ENCODE measurements at regions not wholly inside any gene's neighbourhood (a gene's known extent, or its start where the extent isn't known, plus 50 kb on each side); places are given as distances from the start of the nearest gene placed in this dataset.
A peak's percentile ranks its signal among the peaks of the same experiment; 100 is the strongest.

DNA sequence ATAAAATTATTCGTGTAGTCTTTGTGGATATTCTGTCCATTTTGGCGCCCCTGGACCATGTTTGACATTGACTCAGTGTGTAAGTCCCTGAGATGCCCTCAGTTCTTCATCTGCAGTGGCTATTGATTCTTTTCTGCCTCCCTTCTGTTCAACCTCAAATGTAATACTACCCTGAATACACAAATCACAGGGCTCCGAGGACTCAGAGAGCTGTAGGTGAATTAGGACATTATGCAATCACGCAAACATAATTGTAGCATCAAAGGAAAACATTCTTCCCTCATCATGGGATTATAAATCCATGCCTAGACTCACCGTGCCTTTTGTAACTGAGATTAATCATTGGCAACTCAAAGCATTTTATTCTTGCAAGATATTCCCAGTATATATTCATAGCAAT is 161.4 kb upstream of the PACRGL start:
- Histone ChIP-seq H3K9ac (ENCODE audit: low read length) (no peak overlapping the region), H3K4me1 (ENCODE audit: control insufficient read depth, low read depth, low read length) (no peaks in the 10 kb centered on the region), H3K36me3 (ENCODE audit: control insufficient read depth, low read depth, low read length) (no peaks in the 10 kb centered on the region), H3K27ac (ENCODE audit: low read length) (no peak overlapping the region), H3K9me3 (ENCODE audit: control insufficient read depth, low read depth, low read length) (no peaks in the 10 kb centered on the region), H3K27me3 (ENCODE audit: control insufficient read depth, insufficient read depth, low read length) (no peaks in the 10 kb centered on the region), H3K4me3 (ENCODE audit: low read length) (no peak overlapping the region)

- H3K36me3 ChIP-seq (ENCODE audit: control insufficient read depth, low read depth, low read length): no peaks in the 10 kb centered on the region
These were observed 157.1 kb upstream of the PACRGL start for GRCh38 chr4:20543131-20543530.

DNA sequence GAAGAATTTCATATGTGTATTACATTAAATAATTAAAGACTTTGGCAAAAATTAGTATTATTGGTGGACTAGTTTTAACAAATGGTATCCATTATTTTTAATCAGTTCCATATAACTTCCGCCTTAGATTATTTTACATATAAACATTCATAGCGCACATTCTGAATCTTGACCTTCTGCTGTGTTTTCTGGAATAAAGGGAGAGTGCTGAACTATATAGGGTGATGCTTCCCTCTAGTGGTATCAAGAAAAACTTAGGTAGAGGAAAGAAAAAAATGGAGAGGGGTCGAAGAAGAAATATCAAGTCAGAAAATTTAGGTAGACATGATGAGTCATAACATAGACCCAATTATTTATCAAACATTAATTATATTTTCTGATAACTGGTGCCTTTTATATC is 155.6 kb upstream of the PACRGL start:
- no peak overlapping the region for H3K9ac ChIP-seq (ENCODE audit: low read length)
- no peak overlapping the region for H3K4me3 ChIP-seq (ENCODE audit: low read length)

More at GRCh38 chr4:20543131-20543530, 157.1 kb upstream of the PACRGL start:
- Histone ChIP-seq H3K27ac (ENCODE audit: low read length) (no peak overlapping the region), H3K9ac (ENCODE audit: low read length) (no peak overlapping the region), H3K4me3 (ENCODE audit: low read length) (no peak overlapping the region), H3K9me3 (ENCODE audit: control insufficient read depth, low read depth, low read length) (no peaks in the 10 kb centered on the region), H3K4me1 (ENCODE audit: control insufficient read depth, low read depth, low read length) (no peaks in the 10 kb centered on the region), H3K27me3 (ENCODE audit: control insufficient read depth, insufficient read depth, low read length) (no peaks in the 10 kb centered on the region)

GRCh38 chr4:20552004-20552403 is 148.3 kb upstream of the PACRGL start:
- H3K36me3 ChIP-seq (ENCODE audit: control insufficient read depth, low read depth, low read length): no peaks in the 10 kb centered on the region
- H3K9me3 ChIP-seq (ENCODE audit: control insufficient read depth, low read depth, low read length): no peaks in the 10 kb centered on the region
- H3K4me1 ChIP-seq (ENCODE audit: control insufficient read depth, low read depth, low read length): peaks cover 7% of the 10 kb centered on the region
- no peak overlapping the region for H3K27ac ChIP-seq (ENCODE audit: low read length)
- no peaks in the 10 kb centered on the region for H3K27me3 ChIP-seq (ENCODE audit: control insufficient read depth, insufficient read depth, low read length)
- no peak overlapping the region for H3K4me3 ChIP-seq (ENCODE audit: low read length)
- H3K9ac ChIP-seq (ENCODE audit: low read length): no peak overlapping the region

More for the DNA sequence above, 155.6 kb upstream of the PACRGL start:
- H3K27ac ChIP-seq (ENCODE audit: low read length): no peak overlapping the region
- no peaks in the 10 kb centered on the region for H3K27me3 ChIP-seq (ENCODE audit: control insufficient read depth, insufficient read depth, low read length)
- H3K9me3 ChIP-seq (ENCODE audit: control insufficient read depth, low read depth, low read length): no peaks in the 10 kb centered on the region
- H3K4me1 ChIP-seq (ENCODE audit: control insufficient read depth, low read depth, low read length): no peaks in the 10 kb centered on the region
- no peaks in the 10 kb centered on the region for H3K36me3 ChIP-seq (ENCODE audit: control insufficient read depth, low read depth, low read length)

GRCh38 chr4:20554134-20554533 is 146.1 kb upstream of the PACRGL start:
- Histone ChIP-seq H3K27ac (ENCODE audit: low read length) (no peak overlapping the region), H3K36me3 (ENCODE audit: control insufficient read depth, low read depth, low read length) (no peaks in the 10 kb centered on the region), H3K27me3 (ENCODE audit: control insufficient read depth, insufficient read depth, low read length) (no peaks in the 10 kb centered on the region), H3K4me3 (ENCODE audit: low read length) (no peak overlapping the region), H3K9me3 (ENCODE audit: control insufficient read depth, low read depth, low read length) (no peaks in the 10 kb centered on the region), H3K4me1 (ENCODE audit: control insufficient read depth, low read depth, low read length) (peaks cover 7% of the 10 kb centered on the region), H3K9ac (ENCODE audit: low read length) (no peak overlapping the region)

GRCh38 chr4:20565075-20565721 is 135.1 kb upstream of the PACRGL start:
- Histone ChIP-seq H3K4me3 (ENCODE audit: low read length) (no peak overlapping the region), H3K9me3 (ENCODE audit: control insufficient read depth, low read depth, low read length) (no peaks in the 10 kb centered on the region), H3K36me3 (ENCODE audit: control insufficient read depth, low read depth, low read length) (no peaks in the 10 kb centered on the region), H3K9ac (ENCODE audit: low read length) (no peak overlapping the region), H3K4me1 (ENCODE audit: control insufficient read depth, low read depth, low read length) (peaks cover 5% of the 10 kb centered on the region), H3K27ac (ENCODE audit: low read length) (no peak overlapping the region), H3K27me3 (ENCODE audit: control insufficient read depth, insufficient read depth, low read length) (no peaks in the 10 kb centered on the region)

DNA sequence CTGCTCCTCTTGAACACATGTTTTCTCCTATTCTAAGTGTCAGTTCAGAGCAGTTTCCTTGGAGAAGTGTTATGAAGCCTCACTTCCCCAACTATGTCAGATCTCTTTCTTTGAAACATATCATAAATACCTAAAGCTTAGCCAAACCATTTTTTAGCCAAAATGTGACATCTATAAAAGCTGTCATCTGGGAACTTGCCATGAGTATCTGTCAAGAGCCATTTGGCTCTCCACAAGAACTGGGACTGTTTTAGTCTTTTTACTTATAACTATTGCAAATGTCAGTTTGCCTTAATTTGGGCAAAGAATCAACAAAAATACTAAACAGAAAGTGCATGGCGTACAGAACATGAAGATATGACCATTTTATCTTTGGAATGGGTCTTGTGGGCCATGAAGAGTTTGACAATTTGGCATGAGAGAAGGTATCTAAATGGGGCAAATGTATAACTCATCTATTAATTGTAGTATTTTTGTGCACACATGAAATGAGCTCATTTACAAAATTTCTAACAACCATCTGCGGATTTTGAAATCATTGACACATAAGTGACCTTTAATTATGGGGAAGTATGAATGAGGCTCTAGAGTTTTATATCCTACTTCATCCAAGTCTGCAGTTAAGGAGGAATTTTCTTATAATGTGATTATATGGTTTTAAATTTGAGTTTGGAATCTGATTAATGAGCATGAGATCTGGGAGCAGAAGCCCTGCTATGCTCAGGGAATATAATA is 129.1 kb upstream of the PACRGL start:
- H3K4me3 ChIP-seq (ENCODE audit: low read length): no peak overlapping the region
- no peaks in the 10 kb centered on the region for H3K9me3 ChIP-seq (ENCODE audit: control insufficient read depth, low read depth, low read length)
- H3K27ac ChIP-seq (ENCODE audit: low read length): no peak overlapping the region
- peaks cover 27% of the 10 kb centered on the region for H3K4me1 ChIP-seq (ENCODE audit: control insufficient read depth, low read depth, low read length)
- H3K36me3 ChIP-seq (ENCODE audit: control insufficient read depth, low read depth, low read length): no peaks in the 10 kb centered on the region
- no peak overlapping the region for H3K9ac ChIP-seq (ENCODE audit: low read length)
- H3K27me3 ChIP-seq (ENCODE audit: control insufficient read depth, insufficient read depth, low read length): no peaks in the 10 kb centered on the region

- peak overlapping the region; percentile 24 for H3K9ac ChIP-seq (ENCODE audit: low read length)
- H3K27ac ChIP-seq (ENCODE audit: low read length): peak overlapping the region; percentile 26
- H3K4me3 ChIP-seq (ENCODE audit: low read length): peak overlapping the region; percentile 3
- H3K4me1 ChIP-seq (ENCODE audit: control insufficient read depth, low read depth, low read length): peaks cover 27% of the 10 kb centered on the region
- no peaks in the 10 kb centered on the region for H3K36me3 ChIP-seq (ENCODE audit: control insufficient read depth, low read depth, low read length)
- no peaks in the 10 kb centered on the region for H3K27me3 ChIP-seq (ENCODE audit: control insufficient read depth, insufficient read depth, low read length)
- no peaks in the 10 kb centered on the region for H3K9me3 ChIP-seq (ENCODE audit: control insufficient read depth, low read depth, low read length)
These were observed 127.3 kb upstream of the PACRGL start for GRCh38 chr4:20572976-20573375.

- Histone ChIP-seq H3K27me3 (ENCODE audit: control insufficient read depth, insufficient read depth, low read length) (no peaks in the 10 kb centered on the region), H3K27ac (ENCODE audit: low read length) (no peak overlapping the region), H3K9ac (ENCODE audit: low read length) (no peak overlapping the region), H3K4me1 (ENCODE audit: control insufficient read depth, low read depth, low read length) (peaks cover 27% of the 10 kb centered on the region), H3K4me3 (ENCODE audit: low read length) (no peak overlapping the region), H3K9me3 (ENCODE audit: control insufficient read depth, low read depth, low read length) (no peaks in the 10 kb centered on the region), H3K36me3 (ENCODE audit: control insufficient read depth, low read depth, low read length) (no peaks in the 10 kb centered on the region)
These were observed 125.3 kb upstream of the PACRGL start for GRCh38 chr4:20574986-20575385.

GRCh38 chr4:20575486-20575885 is 124.8 kb upstream of the PACRGL start:
- H3K4me1 ChIP-seq (ENCODE audit: control insufficient read depth, low read depth, low read length): peaks cover 27% of the 10 kb centered on the region
- H3K9me3 ChIP-seq (ENCODE audit: control insufficient read depth, low read depth, low read length): no peaks in the 10 kb centered on the region
- H3K27ac ChIP-seq (ENCODE audit: low read length): no peak overlapping the region
- no peaks in the 10 kb centered on the region for H3K27me3 ChIP-seq (ENCODE audit: control insufficient read depth, insufficient read depth, low read length)
- H3K4me3 ChIP-seq (ENCODE audit: low read length): no peak overlapping the region
- H3K36me3 ChIP-seq (ENCODE audit: control insufficient read depth, low read depth, low read length): no peaks in the 10 kb centered on the region
- H3K9ac ChIP-seq (ENCODE audit: low read length): no peak overlapping the region

GRCh38 chr4:20576861-20577260 is 123.4 kb upstream of the PACRGL start:
- Histone ChIP-seq H3K9ac (ENCODE audit: low read length) (no peak overlapping the region), H3K36me3 (ENCODE audit: control insufficient read depth, low read depth, low read length) (no peaks in the 10 kb centered on the region), H3K9me3 (ENCODE audit: control insufficient read depth, low read depth, low read length) (no peaks in the 10 kb centered on the region), H3K27me3 (ENCODE audit: control insufficient read depth, insufficient read depth, low read length) (no peaks in the 10 kb centered on the region), H3K4me1 (ENCODE audit: control insufficient read depth, low read depth, low read length) (peaks cover 26% of the 10 kb centered on the region), H3K27ac (ENCODE audit: low read length) (no peak overlapping the region), H3K4me3 (ENCODE audit: low read length) (no peak overlapping the region)

GRCh38 chr4:20577702-20578101 is 122.6 kb upstream of the PACRGL start:
- Histone ChIP-seq H3K36me3 (ENCODE audit: control insufficient read depth, low read depth, low read length) (no peaks in the 10 kb centered on the region), H3K4me3 (ENCODE audit: low read length) (no peak overlapping the region), H3K27me3 (ENCODE audit: control insufficient read depth, insufficient read depth, low read length) (no peaks in the 10 kb centered on the region), H3K9ac (ENCODE audit: low read length) (no peak overlapping the region), H3K27ac (ENCODE audit: low read length) (no peak overlapping the region), H3K4me1 (ENCODE audit: control insufficient read depth, low read depth, low read length) (peaks cover 19% of the 10 kb centered on the region), H3K9me3 (ENCODE audit: control insufficient read depth, low read depth, low read length) (no peaks in the 10 kb centered on the region)

Measured in iPS-18a (cell line).